Uterus (tissue), 3 donors: ENCODE measurements at regions not wholly inside any gene's neighbourhood (a gene's known extent, or its start where the extent isn't known, plus 50 kb on each side); places are given as distances from the start of the nearest gene placed in this dataset.
"Not testable (repeated sequence)": the region's sequence is repeated elsewhere in the genome, so short reads cannot be mapped to it uniquely, and the experiment has no call there.

Experiments used
- DNase-seq, 2 donors: peaks; one replicate each; pipeline ENCODE4 v3.0.0-alpha.2; 2019 to 2020
- H3K27ac ChIP-seq, 2 donors: fragments of 200-600 bp; sonication (generic); 1 replicate in 1 of 2; 2 replicates in 1 of 2; pipeline ENCODE4 v1.5.1; 2016 to 2018
- H3K27me3 ChIP-seq, 2 donors: fragments of 200-600 bp; sonication (generic); one replicate each; pipeline ENCODE4 v1.5.1; 2018 to 2019; ENCODE audit warnings: control low read depth in 1 of 2
- H3K36me3 ChIP-seq, 2 donors: fragments of 200-600 bp; sonication (generic); one replicate each; pipeline ENCODE4 v1.5.1; 2019; ENCODE audit warnings: control low read depth in 1 of 2
- H3K4me1 ChIP-seq, 2 donors: fragments of 200-600 bp; sonication (generic); one replicate each; pipeline ENCODE4 v1.5.1; 2018 to 2019; ENCODE audit warnings: control low read depth in 1 of 2
- H3K4me3 ChIP-seq, 2 donors: fragments of 200-600 bp; sonication (generic); 1 replicate in 1 of 2; 2 replicates in 1 of 2; pipeline ENCODE4 v1.5.1; 2018 to 2019; ENCODE audit warnings: mild to moderate bottlenecking in 1 of 2
- H3K9me3 ChIP-seq, 2 donors: fragments of 200-600 bp; sonication (generic); one replicate each; pipeline ENCODE4 v1.5.1; 2019; ENCODE audit warnings: control low read depth in 1 of 2
- CTCF ChIP-seq, 4 experiments: fragments of 200-600 bp in 2 of 4; fragments of 450-650 bp in 2 of 4; sonication (generic) in 2 of 4; IDR thresholded peaks; one replicate each; pipeline ENCODE4 v1.5.1; 2016 to 2019; ENCODE audit warnings: antibody characterized with exemption in 4 of 4, mild to moderate bottlenecking in 2 of 4, moderate library complexity in 1 of 4
- POLR2A ChIP-seq, 2 donors: fragments of 450-650 bp; IDR thresholded peaks; one replicate each; pipeline ENCODE4 v1.6.1; 2016; ENCODE audit warnings: antibody characterized with exemption in 2 of 2, mild to moderate bottlenecking in 1 of 2, moderate library complexity in 1 of 2
- intact Hi-C: fragments of 100-400 bp; cut with DNase I; formaldehyde crosslinking; loops from one replicate; pipeline ENCODE4 v1.15.1; 2023; ENCODE audit warnings: low total_unique reads
- donor health status: DM: yes; HTN: yes; CAD: no.

GRCh38 chr1:5120559-5120958 lies 466.1 kb downstream of the AJAP1 start:
- intact Hi-C loops, result no loop called here
- TF ChIP-seq CTCF (IDR thresholded peaks at IDR 0.05) (no peak), POLR2A (IDR thresholded peaks at IDR 0.05) (no peak)
- no peaks in the 10 kb centered on the region for H3K9me3 ChIP-seq
- no peak overlapping the region for H3K27ac ChIP-seq
- H3K4me1 ChIP-seq, result no peaks in the 10 kb centered on the region
- no peak overlapping the region for H3K4me3 ChIP-seq
- H3K36me3 ChIP-seq, result no peaks in the 10 kb centered on the region
- DNase-seq, result no peak
- no peaks in the 10 kb centered on the region for H3K27me3 ChIP-seq

- Histone ChIP-seq H3K36me3 (no peaks in the 10 kb centered on the region), H3K9me3 (no peaks in the 10 kb centered on the region), H3K4me3 (no peak overlapping the region), H3K4me1 (no peaks in the 10 kb centered on the region), H3K27me3 (no peaks in the 10 kb centered on the region), H3K27ac (no peak overlapping the region)
- intact Hi-C loops, result no loop called here
- no peak for TF ChIP-seq POLR2A (IDR thresholded peaks at IDR 0.05)
- no peak for TF ChIP-seq CTCF (IDR thresholded peaks at IDR 0.05)
- DNase-seq, result no peak
These were observed 465.2 kb downstream of the AJAP1 start for GRCh38 chr1:5119366-5120234.

- DNase-seq, H3K9me3 ChIP-seq, H3K4me1 ChIP-seq, H3K27me3 ChIP-seq, H3K36me3 ChIP-seq, H3K4me3 ChIP-seq, H3K27ac ChIP-seq, intact Hi-C loops: not testable (repeated sequence)
These were observed 464.4 kb downstream of the AJAP1 start for GRCh38 chr1:5118771-5119170.

- H3K27ac ChIP-seq, DNase-seq, H3K4me1 ChIP-seq, H3K36me3 ChIP-seq, H3K4me3 ChIP-seq, H3K27me3 ChIP-seq, H3K9me3 ChIP-seq, intact Hi-C loops: not testable (repeated sequence)
These were observed 463.9 kb downstream of the AJAP1 start for GRCh38 chr1:5118292-5118691.

GRCh38 chr1:5111581-5111980 lies 457.2 kb downstream of the AJAP1 start:
- TF ChIP-seq POLR2A (IDR thresholded peaks at IDR 0.05) (no peak), CTCF (IDR thresholded peaks at IDR 0.05) (no peak)
- no peaks in the 10 kb centered on the region for H3K4me1 ChIP-seq
- intact Hi-C loops, result no loop called here
- H3K4me3 ChIP-seq, result no peak overlapping the region
- H3K9me3 ChIP-seq, result no peaks in the 10 kb centered on the region
- H3K27me3 ChIP-seq, result no peaks in the 10 kb centered on the region
- no peak overlapping the region for H3K27ac ChIP-seq
- no peak for DNase-seq
- no peaks in the 10 kb centered on the region for H3K36me3 ChIP-seq

- no peak overlapping the region for H3K4me3 ChIP-seq
- no peaks in the 10 kb centered on the region for H3K4me1 ChIP-seq
- H3K27me3 ChIP-seq, result no peaks in the 10 kb centered on the region
- DNase-seq, result no peak
- intact Hi-C loops, result no loop called here
- TF ChIP-seq CTCF (IDR thresholded peaks at IDR 0.05) (no peak), POLR2A (IDR thresholded peaks at IDR 0.05) (no peak)
- H3K36me3 ChIP-seq, result no peaks in the 10 kb centered on the region
- no peak overlapping the region for H3K27ac ChIP-seq
- no peaks in the 10 kb centered on the region for H3K9me3 ChIP-seq
These were observed 456.1 kb downstream of the AJAP1 start for GRCh38 chr1:5110508-5110907.
